GM21447 (cell line): ENCODE measurements at regions not wholly inside any gene's neighbourhood (a gene's known extent, or its start where the extent isn't known, plus 50 kb on each side); places are given as distances from the start of the nearest gene placed in this dataset.
"Not testable (repeated sequence)": the region's sequence is repeated elsewhere in the genome, so short reads cannot be mapped to it uniquely, and the experiment has no call there.

Source experiments
- ATAC-seq: cut with Tn5 transposase; IDR thresholded peaks from one replicate; pipeline ENCODE4 v1.9.1; 2021; ENCODE audit not compliant: unreplicated experiment

DNA sequence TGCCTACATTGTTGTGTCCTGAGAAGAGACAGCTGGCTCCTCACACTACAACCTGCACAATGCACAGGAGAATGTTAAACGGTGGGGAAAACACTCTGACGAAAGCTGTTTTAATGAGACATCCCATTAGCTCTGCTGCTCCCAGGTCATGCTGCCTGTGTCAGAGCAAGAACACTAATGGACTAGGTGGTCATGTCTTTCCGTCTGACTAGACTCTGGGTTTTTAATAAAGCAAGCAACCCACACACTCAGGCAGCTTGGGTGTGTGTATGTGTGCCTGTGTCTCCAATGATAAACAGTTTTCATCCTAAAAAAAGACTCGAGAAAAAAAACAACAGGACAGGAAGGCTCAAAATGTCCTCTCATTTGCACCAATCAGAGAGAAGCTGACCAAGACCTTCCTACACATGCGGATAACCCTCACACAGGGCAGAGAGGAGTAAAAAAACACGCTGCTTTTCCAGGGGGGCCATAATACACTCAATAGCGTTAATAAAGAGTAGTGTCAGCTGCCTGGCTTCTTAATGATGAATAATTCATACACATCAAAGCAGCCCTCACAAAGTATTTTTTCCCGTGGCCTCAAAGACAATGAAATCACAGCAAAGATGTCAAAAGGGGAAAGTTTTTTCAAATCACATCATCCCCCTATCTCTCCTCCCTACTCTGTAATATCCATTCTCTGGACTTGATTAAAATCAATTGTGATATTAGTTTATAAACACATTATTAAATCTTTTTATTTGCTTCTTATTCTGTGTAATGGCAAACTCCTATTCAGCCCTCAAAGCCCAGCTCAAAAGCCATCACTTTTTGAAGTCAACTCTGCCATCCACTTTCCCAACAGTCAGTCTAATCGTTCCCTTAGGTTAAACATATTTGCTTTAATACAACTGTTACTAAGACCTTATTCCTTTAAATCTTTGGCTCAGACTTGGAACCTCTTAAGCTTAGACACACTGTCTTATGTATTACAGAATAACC, 244.2 kb upstream of the CDH11 start:
- no peak for ATAC-seq

DNA sequence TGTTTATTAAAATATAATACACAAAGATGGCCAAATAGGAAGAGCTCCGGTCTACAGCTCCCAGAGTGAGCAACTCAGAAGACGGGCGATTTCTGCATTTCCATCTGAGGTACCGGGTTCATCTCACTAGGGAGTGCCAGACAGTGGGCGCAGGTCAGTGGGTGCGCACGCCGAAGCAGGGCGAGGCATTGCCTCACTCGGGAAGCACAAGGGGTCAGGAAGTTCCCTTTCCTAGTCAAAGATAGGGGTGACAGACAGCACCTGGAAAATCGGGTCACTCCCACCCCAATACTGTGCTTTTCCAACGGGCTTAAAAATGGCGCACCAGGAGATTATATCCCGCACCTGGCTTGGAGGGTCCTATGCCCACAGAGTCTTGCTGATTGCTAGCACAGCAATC, 234.9 kb upstream of the CDH11 start:
- not testable (repeated sequence) for ATAC-seq

GRCh38 chr16:65355706-65356105, 233.8 kb upstream of the CDH11 start:
- ATAC-seq, result no peak

DNA sequence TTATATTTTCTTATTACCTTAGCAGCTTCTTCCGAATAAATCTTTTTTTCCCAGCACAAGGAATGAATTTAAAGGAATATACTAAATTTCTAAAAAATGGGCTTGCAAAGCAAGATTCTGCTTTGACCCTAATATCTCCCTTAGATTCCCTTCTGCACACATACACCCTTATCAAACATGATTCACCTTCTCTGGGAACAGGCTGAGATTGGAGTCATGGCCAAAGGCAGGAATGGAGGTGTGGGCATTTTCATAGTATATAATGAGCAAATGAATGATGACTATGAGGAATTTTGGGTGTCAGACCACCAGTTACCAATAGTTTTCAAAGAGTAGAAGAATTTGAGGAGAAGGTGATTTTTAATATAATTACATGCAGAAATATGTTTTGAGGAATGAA, 231.3 kb upstream of the CDH11 start:
- ATAC-seq, result no peak

DNA sequence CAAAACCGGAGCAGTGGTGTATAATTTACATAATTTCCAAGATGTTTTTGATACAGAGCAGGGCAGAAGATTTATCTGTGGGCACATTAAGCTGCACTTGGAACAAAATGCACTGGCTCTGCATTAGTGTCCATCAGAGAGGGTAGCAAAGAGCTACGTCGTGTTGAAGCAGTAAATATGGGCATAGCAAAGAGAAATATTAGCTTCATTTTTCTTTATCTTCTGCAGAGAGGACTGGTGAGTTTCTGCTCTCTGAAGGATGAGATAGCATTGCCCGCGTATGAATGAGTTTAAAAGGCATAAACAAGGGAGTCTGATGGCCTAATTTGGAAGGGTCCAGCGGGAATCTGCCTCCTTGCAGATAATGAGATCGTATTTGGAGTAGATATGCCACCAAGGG, 227.8 kb upstream of the CDH11 start:
- no peak for ATAC-seq

DNA sequence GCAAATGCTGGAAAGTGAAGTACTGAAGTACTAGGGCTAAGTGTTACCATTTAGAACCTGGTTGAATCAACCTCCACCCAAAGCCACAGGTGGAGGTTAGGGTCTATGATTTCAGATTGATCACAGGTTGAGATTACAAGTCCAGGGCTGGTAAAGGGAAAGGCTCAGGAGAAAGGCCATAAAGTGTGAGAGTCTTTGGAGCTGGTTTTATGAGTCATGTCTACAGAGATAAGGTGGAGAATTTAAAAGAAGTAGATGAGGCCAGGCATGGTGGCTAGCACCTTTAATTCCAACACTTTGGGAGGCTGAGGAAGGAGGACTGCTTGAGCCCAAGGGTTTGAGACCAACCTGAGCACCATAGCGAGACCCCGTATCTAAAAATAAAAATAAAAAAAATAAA, 221.7 kb upstream of the CDH11 start:
- no peak for ATAC-seq

DNA sequence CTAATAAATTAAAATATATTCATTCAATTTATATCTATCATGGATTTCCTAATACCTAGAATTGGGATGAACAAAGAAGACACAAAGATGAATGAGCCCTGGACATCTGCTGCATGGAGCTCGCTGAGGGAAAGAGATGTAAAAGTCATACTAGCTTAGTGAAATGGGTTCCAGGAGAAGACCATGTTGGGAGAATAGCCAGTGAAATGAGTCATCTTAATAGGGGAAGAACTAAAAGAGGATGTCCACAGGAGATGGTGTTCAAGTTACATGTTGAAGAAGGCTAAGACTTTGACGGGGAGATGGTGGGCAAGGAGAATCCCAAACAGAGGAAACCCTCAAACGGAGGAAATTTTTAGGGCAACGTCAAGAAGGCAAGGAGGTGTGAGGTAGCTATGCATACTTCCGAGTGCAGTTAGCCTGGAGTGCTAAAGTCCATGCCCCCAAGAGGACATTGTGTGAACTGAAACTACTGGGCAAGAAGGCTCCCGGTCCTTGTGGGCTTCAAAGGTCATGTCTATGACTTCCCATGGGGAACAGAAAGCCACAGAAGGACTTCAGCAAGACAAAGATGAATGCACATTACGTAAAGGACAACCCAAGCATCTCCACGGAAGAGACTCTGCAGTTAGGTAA, 220.5 kb upstream of the CDH11 start:
- ATAC-seq, result no peak

GRCh38 chr16:65339062-65339461, 217.2 kb upstream of the CDH11 start:
- ATAC-seq, result no peak

DNA sequence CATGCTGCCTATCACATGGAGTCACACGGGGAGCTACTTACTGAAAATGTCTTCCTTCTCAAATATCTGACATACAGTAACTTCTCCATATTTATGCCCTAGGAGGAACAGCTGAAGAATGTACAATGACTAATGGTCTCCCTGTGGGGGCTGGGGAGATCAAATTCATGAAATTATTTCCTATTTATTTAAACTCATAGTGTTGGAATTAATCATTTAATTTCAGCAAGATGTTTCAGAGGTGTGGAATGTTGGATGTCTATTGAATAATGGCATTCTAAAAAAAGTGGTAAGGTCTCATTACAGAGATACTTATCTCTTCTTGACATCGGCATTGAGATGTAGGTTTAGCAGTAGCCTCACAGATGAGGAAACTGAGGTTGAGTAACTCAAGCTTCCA, 214.3 kb upstream of the CDH11 start:
- ATAC-seq, result no peak

GRCh38 chr16:65334081-65334480, 212.2 kb upstream of the CDH11 start:
- ATAC-seq, result no peak

GRCh38 chr16:65333283-65333682, 211.4 kb upstream of the CDH11 start:
- no peak for ATAC-seq

DNA sequence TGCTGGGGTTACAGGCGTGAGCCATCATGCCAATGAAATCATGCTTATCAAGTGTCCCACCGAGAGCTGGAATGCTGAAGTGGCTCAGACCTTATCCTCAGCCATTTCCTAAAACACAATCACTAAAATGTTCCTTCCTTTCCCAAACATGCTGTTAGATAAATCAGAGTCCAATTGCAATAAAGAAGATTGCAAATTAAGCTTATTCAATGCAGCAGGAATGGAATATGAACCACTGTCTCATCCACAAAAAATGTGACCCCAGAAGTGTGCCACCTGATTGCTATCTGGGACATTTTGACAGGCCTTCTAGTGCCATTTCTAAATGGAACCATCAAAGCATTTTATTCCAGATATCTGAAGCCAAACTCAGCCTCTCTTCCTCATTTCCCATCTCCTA, 205.5 kb upstream of the CDH11 start:
- ATAC-seq, result no peak

DNA sequence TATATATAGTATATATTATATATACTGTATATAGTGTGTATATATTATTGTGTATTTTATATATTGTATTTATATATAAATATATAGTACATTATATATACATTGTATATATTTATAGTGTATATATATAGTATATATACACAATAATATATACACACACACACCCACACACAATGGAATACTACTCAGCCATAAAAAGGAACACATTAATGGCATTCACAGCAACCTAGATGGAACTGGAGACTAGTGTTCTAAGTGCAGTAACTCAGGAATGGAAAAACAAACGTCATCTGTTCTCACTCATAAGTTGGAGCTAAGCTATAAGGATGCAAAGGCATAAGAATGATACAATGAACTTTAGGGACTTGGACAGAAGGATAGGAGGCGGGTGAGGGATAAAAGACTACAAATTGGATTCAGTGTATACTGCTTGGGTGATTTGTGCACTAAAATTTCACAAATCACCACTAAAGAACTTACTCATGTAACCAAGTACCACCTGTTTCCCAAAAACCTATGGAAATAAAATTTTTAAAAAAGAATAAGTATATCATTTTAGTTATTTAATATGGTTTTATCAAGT, 201.9 kb upstream of the CDH11 start:
- ATAC-seq, result no peak

GRCh38 chr16:65319621-65320231, 197.9 kb upstream of the CDH11 start:
- ATAC-seq, result no peak

DNA sequence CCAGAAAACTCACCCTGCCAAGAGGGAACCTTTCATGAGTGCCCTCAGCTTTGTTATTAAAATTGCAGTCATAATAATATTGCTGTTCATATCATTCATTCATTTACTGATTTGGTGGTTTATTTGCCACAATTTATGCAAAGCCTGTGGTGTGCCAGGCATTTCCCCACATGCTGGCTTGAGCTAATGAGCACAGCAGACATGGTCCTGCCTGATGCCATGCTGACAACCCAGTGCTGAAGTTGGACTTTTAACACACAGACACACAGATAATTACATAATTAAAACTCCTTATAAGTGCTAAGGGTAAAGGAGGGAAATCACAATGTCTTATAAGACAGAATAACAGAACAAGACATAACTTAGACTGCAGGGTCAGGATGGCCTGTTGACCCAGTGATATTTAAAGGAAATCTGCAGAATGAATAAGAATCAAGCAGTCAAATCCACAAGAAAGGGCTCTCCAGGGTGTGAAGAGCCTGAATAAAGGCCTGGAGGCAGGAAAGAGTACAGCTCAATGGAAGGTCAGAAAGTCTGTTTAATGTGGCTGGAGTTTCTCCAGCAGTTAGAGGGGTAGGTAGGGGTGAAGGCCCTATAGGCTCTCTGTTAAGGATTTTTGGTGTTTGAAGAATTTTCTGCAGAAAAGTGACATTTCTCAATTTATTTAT, 196.9 kb upstream of the CDH11 start:
- no peak for ATAC-seq

GRCh38 chr16:65318138-65318537, 196.3 kb upstream of the CDH11 start:
- no peak for ATAC-seq

- no peak for ATAC-seq
These were observed 194.9 kb upstream of the CDH11 start for GRCh38 chr16:65316808-65317207.

GRCh38 chr16:65315081-65315780, 193.4 kb upstream of the CDH11 start:
- no peak for ATAC-seq

- no peak for ATAC-seq
These were observed 192.8 kb upstream of the CDH11 start for GRCh38 chr16:65314627-65315008.

- no peak for ATAC-seq
These were observed 192.2 kb upstream of the CDH11 start for GRCh38 chr16:65313936-65314626.
